GM18502 (cell line): ENCODE measurements at regions not wholly inside any gene's neighbourhood (a gene's known extent, or its start where the extent isn't known, plus 50 kb on each side); places are given as distances from the start of the nearest gene placed in this dataset.

Source experiments
- ATAC-seq: cut with Tn5 transposase; IDR thresholded peaks from one replicate; pipeline ENCODE4 v1.9.1; 2021; ENCODE audit warnings: mild to moderate bottlenecking; ENCODE audit not compliant: unreplicated experiment, poor library complexity

DNA sequence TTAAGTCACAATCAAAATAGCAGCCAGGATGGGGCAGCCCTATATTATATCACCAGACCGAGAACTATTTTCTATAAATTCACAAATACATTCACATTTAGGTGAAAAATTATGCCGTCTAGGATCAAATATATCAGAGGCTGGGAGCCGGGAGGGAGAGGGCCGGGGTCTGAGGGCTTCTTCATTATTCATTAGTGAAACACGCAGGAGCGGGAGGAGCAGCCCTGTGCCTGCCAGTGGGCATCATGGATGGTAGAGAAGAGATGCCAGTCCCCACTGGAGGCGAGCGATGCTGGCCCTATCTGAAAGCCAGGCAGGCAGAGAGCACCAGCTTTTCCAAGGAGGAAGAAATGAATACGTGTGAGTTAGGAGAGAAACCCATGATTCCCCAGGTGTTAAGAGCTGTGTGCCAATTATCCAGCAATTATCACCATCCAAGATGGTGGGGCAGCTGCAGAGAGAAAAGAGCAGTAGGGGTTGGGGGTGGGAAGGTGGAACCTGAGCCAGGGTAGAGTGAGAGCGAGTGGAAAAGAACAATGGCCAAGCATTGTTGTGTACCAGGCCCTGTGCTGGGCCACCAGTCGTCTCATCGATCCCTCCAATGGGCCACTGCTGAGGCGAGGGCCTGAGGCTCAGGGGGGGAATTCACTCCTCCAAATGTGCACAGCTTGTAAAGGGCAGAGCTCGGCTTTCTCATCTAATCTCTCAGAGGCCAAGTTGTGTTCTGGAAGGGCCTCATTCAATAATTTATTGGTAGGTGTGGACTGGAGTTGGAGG, 261.3 kb upstream of the TLE3 start:
- no peak for ATAC-seq

DNA sequence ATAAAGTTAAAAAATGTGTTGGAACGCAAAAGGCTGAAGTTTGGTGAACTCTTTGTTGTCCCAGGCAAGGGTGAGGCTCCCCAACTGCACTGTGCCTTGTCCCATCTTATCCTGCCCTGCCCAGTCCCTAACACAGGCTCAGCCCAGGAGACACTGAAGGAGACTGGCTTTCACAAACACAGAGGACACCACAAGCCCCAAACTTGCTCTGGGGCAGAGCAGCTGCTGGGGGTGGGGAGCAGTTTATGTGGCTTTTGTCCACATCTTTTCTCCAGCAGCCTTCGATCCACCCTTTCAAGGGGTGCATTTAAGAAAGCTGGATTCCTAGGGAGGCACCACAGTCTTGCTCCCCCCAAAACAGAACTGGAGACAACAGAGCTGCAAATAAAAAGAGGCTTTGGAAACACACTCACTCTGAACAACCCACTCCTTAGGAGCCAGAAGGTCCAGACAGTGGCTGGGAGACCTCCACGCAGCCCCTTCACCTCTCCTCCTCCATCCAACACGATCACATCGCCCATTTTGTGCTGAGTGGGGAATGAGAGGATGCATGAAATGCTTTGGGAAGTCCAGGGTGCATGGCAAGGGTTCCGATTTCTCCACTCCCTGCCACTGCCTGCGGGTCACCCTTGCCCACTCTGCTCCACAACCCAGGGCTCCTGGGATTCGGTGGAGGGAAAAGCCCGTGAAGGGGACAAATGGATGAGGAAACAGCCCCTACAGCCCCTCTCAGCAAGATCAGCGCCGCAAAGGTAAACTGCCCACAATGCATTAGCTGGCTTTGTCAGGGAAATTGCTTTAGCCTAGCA, 260.5 kb upstream of the TLE3 start:
- ATAC-seq = no peak

DNA sequence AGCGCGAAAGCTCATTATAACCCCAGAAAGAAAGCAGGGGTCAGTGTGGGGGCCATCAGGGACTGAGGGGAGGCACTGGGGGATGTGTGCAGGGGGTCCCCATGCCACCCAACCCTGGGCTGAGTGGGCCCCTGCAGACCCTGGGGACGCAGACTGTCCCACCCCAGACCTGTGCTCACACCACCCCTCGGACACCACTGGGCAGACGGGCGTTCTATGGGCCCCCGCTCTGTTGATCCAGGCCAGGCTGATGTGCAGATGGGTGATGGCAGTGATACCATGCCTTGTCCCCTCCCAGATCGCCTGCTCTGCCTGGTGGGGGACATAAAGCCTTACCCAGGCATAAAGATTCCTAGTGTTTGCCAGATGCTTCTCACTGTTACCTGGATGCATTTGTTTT, 259.7 kb upstream of the TLE3 start:
- no peak for ATAC-seq

DNA sequence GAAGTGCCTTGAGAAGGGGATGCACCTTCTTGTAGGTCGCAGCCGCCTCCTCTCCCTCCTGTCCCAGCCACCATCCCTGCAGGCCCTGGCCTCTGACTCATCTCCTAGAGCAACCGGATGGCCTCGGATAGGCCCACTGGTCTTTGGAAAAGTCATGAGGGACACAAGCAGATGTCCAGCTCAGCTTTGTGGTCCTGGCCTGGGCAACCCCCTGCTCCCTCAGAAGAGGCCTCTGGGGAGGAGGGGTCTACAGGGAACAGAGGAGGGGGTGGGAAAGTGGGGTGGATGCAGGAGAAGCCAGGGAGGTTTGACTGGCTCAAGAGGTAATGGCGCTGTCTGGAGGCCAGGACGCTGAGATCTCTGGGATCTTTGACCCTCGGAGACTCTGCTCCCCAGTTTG, 259.2 kb upstream of the TLE3 start:
- ATAC-seq = no peak

DNA sequence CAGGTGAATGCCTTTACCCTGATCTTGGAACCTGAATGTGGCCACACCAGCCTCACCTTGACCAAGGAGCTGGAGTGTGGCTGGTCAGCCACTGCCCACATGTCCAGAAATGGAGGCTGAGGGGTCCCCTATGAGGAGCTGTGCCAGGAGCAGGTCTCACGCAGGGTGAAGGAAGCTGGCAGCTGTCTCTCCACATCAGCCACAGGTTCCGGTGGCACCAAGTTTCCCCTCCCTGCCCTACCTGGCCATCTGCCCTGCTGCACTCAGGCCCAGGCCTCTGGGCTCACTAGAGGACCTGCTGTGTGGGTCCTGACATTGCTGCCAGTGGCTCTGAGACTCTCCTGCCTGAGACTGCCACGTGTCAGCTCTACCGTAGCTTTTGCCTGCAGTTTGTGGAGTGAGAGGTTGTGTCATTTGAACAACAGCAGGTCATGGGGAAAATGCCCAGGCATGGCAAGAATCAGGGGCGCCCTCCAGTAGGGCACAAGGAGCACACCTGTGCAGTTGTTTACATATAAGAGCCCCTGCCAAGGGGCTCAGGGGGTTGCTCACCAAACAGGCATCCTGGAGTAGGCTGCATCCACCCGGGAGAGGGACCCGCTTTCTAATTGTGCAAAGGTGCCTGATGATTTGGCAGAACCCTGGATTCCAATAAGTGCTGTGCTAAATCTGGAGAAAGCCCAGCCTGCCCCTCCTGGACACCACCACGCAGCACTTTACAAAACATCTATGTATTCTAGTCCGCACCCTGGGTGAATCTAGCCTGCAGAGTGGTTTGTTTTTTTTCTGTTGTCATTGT, 258.5 kb upstream of the TLE3 start:
- no peak for ATAC-seq

DNA sequence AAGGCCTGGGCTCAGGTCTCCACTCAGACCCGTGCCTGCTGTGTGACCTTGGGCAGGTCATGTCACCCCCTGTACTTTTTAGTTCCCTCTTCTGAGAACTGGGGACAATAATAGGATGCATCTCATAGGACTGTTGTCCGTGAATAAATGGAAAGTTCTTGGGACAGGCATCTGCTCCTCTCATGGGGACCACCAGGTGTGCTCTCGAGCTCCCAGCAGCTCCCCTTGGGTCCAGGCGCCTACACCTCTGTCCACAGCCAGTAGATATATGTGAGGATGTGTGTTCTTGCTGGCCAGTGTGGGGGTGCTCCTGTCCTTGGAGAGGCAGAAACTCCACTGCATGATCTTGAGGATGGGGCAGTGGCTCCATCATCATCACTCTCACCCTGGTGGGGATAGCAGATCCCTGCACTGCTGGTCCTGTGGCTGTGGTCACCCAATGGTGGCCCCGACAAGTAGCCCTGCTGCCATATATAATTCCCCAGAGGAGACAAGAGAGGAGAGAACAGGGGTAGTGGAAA, 257.6 kb upstream of the TLE3 start:
- no peak for ATAC-seq

DNA sequence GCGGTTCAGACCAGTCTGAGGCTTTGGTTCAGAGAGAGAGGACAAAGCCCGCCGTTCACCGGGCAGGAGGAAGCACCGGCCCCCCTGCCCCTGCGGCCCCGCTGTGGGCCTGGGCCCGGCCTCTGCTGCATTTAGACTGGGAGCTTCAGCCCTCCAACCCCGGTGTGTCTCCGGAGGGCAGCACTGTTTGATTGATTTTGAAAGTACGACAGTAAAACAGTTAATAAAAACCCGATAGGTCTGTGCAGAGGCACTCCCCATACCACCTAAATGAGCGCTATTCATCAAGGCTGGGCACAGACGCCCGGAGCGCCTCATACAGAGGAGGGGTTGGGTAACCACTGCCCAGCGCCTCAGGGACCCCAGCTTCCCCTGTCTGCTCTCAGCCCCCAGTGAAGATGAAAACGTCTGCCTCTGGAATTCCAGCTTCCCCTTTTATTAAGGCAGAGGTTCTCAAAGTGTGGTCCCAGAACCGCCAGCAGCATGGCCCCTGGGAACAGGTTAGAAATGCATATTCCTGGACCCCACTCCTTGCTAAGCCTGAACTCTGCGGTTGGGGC, 256.7 kb upstream of the TLE3 start:
- no peak for ATAC-seq

DNA sequence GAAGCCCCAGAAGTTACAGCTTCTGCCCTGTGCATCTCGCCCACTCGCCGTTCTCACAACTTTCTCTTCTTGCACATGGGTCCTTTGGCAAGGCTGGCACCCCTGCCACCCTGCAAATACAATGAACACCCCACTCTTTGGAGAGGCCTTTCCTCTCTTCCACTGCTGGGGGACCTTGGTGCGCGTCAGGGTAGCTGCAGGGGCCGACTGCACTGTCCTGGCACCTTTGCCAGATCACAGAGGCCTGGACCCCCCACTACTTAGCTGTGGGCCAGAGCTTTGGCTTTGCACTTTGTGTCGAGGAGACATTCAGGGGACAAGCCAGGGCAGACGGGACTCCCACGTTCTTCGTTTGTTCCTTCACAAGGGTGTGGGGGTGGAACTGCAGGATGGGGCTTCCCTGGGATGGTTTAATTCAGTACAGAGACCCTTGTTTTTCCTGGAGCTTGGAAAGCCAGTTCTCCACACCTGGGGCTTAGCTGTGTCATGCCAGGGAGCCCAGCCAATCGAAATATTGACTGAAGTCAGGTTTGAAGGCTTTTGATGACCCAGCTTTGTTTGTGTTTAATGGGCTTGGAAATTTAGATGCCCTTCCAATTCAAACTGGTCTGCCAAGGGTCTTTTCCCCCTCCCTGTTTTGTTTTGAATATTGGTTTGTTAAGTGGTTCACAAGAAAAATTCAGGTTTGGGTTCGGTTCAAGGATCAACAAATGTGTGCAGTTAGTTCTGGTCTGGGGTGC, 256.1 kb upstream of the TLE3 start:
- ATAC-seq = no peak

DNA sequence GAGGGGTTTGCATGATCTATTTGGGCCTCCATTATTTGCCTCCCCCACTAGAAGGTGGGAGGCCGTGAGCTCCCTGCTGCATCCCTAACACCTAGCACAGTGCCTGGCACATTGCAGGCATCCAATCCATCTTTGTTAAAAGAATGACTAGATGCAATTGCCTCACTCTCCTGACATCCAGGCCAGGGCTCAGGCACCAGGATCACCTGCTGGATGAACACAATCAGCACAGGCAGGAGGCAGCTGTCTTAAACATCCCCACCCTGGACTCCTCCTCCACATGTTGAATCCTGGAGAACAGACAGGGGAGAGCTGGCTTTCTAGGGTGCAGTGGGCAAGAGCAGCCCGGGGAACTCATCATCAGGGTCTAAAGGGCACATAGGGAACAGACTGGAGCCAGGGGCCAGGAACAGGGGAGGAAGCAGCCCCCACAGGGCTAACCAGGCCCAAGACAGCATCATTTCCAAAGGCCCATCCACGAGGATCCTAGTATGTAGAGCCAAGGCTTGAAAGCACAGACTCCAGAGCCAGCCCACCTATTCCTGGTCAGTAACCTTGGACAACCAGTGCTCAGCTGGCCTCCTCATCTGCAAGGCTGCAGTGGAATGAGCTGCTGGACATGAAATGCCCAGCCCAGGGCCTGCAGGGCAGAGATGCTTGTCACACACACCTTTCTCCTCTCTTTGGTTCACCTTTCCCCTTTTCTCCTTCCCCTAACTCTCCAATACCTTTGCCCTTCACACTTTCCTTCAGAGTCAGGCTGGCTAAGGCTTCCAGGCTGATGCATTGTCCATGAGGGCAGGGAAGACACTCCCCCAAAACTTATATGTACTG, 254.4 kb upstream of the TLE3 start:
- no peak for ATAC-seq

DNA sequence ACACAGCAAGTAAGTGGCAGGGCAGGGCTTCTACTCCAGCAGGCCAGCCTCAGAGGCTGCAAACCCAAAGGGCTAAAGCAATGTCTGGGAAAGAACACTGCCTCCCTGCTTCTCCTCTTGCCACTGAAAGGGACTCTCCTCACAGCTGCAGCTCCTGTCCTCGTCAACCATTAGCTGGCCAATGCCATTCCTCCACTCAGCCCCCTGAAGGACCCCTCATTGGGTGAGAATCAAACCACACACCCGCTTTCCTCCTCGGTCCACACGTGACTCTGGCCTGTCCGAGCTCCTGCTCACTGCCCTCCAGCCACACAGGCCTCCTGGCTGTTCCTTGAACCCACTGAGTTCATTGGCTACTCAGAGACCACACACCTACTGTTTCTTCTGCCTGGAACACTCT, 253.7 kb upstream of the TLE3 start:
- ATAC-seq = no peak

DNA sequence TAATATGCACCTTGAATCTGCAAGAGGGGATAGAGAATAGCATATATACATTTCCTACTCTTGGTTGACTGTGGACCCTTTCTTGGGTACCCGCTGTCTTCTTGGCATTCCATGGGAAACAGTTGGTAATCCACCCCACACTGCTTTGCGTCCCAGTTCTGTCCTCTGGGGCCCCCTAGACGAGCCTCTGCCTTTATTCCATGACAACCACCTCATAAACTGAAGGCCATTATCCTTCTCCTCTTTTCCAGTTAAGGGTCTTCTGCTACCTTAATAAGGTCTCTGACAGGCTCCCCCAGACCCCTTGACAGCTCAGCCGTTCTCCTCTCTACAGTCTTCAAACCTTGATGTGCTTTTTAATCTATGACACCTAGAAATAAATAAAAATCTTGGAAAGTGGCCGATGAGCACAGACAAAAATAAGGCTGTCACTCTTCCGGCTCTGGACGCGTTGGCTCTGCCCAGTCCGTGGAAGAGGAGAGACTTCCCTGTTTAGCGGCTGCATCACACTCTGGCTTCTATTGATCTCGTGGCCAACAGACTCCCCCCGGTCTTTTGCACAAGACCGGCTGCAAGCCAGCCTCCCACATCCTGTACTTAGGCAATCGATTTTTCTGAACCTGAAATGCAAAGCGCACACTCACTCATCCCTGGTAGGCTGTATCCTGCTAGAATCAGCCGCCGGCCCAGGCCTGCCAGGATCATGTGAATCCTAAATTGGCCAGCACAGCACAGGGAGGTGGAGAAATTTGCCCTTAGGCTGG, 251.0 kb upstream of the TLE3 start:
- no peak for ATAC-seq

DNA sequence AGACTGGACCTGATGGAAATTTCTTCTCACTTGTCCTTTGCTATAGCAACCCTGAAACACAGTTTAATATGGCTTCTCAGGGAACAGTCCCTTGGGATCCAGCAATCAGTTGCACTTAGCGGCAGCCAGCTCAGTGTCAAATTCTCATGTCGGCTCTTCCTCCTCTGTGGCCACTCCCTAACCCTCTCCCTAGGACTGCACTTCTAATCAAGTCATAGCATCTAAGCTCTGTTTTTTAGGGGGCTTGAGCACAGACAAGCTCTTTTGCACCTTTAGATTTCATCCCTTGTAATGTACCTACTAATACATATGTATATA, 250.5 kb upstream of the TLE3 start:
- ATAC-seq = no peak

DNA sequence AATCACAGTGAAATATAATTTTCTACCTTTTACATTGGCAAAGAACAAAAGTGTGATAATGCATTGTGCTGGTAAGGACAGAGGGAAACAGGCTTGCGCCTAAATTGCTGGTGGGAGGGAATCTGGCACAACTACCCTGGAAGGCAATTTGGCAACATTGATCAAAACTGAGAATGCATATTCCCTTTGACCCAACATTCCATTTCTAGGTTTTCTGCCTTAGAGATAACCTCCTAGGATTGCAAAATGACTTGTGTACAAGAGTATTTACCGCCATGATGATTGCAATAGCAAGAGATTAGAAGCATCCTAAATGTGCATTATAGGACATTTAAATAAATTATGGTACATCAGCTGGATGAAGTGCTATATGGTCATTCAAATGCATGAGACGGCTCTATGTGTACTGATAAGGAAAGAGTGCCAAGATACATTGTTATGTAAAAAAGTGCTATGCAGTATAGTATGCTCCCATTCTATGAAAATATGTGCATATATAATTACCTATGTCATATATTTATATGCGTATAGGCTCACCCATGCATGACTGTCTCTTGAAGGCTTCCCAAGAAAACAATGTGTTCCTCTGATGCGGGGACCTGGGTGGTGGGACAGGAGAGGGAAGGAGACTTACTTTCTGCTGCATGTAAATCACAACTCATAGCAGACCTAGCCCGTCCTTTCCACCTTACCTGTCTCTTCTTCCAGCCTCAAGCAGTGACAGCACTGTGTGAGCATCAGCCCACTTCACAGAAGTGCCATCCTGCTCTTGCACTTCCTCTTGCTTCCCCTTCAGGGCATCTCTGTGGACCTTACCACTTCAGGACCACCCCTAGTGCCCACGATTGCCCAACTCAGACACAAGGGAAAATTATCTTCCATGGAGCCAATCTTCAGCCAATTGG, 249.9 kb upstream of the TLE3 start:
- no peak for ATAC-seq

DNA sequence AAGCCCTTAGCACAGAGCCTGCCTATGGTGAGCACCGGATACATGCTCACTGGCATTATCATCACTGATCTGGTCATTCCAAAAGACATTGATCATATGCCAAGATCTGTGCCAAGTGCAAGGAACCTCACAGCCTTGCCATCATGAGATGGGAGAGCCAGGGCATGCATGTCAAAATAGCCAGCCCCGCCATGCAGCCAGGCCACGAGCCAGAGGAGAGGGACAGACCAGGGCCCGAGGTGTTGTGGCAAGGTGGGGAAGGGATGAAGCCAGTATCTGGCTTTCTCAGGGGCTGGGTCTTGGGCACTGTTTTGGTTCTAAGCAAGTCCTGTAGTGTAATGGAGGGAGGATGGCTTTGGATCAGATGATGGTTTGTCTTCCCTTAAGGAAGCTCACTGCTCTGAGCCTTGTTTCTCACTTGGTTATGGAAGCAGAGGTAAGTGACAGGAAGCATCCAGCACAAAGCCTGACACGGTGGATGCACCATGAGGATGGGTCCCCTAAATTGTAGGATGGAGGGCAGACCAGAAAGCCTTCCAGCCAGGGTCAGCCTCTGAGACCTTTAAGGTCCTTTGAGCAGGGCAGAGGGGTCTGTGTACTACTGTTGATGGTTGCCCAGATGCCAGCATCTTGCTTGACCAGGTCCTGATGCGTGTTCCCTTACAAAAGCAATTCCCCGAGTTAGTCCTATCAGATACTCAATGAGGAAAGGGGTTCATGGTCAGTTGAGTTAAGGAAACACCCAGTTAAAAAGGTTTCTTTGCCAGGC, 247.7 kb upstream of the TLE3 start:
- no peak for ATAC-seq

DNA sequence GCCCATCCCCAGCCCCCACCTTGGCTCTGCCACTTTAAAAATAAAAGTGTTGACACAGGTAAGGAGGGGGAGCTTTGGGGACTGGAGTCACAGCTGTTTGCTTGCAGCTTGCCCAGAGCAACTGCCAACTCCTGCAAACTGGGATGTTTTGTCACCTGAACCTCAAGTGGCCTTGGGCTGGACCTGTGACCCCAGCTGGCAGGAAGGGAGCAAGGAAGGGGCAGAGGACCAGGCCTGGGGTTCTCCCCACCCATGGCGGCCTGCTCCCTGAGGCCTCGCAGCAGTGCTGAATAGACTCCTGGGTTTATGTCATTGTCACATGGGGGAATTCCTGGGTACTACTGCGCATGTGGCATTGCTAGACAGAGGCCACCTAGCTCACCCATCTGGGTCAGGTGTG, 246.9 kb upstream of the TLE3 start:
- ATAC-seq = no peak

DNA sequence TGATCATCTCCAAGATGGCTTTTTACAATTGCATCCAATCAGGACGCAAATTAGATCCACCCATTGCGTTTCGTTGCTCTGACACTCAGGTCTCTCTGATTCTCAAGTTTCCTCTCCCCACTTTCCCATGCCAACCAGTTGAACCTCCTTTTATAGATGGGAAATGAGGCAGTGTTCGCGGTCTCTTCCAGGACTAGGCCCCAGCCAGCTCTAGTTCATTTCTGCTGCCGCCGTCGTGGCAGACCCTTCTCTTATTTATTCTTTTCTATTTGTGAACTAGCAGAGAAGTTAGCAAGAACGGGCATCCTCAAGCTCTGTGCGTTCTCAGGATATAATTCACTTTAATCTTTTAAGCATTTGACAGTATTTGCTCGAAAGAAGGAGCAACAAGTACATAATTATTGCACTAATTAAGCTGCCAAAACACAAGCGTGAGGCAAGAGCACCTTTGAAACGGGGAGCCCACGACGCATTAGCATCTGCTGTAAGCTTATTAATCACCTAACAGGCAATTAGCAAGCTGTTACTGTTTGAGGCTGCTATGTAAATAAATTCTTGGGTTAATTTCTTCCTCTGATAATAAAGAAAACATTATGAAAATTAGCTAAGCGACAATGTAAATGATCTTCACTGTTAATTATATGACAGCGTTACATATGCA, 246.4 kb upstream of the TLE3 start:
- ATAC-seq = no peak
